Embryonic facial prominence (tissue), 1 donor: ENCODE measurements at regions not wholly inside any gene's neighbourhood (a gene's known extent, or its start where the extent isn't known, plus 50 kb on each side); places are given as distances from the start of the nearest gene placed in this dataset.

Source experiments
- DNase-seq: peaks from one replicate; pipeline ENCODE4 v3.0.0-alpha.2; 2016; ENCODE audit errors: extremely low spot score

- DNase-seq: no peak
These were observed 995.5 kb upstream of the GOT2 start for GRCh38 chr16:59729613-59730012.

DNA sequence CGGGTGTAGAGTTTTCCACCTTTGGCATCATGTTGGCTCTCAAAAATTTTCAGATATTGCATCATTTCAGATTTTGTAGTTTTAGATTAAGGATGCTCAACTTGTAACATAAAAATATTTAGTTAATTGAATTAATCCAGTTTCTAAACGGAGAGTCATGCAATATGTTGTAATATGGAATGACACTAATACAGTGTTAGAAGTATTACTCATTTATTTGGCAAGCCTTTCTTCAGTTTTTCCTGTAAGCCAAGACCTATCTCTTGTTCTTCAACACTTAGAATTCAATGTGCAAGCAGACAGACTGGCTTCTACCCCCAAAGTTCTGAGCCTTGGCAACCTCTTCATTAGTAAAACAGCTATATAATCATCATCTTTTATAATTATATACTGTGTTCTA is 985.0 kb upstream of the GOT2 start:
- no peak for DNase-seq

DNA sequence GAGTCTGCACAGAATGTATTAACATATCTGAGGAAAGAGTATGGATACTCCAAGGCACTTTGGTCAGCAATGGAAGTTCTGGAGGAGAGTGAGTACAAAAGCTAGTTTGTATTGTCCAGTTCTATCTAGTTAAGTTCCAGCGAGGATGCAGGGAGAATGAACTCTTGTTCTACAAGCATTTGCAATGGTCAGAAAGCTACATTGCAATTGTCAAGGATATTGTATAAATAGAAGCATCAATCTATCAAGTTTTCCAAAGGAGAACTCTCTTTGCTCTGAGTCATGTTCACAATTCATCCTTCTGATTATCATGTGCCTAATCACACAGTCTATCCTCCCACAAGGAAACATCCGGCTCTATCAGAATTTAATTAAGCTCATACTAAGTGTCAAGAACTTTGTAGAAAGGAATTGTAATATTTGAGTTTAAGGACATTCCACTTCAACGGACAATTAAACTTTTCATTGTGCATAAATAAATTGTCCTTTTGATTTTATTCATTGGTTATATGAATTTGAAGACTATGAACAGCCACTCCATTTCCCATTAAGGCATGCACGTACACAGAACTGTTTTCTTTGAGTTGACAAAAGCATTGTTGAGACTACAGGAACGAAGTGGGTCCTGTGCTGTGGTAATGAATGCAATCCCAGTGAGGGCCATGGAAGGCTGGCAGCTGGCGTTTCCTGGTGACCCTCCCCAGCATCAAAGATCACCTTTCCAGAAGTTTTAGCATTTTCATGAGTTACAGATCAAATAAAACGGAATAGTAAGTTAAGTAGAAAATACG is 973.5 kb upstream of the GOT2 start:
- DNase-seq: no peak

GRCh38 chr16:59701963-59702930 is 968.1 kb upstream of the GOT2 start:
- no peak for DNase-seq

DNA sequence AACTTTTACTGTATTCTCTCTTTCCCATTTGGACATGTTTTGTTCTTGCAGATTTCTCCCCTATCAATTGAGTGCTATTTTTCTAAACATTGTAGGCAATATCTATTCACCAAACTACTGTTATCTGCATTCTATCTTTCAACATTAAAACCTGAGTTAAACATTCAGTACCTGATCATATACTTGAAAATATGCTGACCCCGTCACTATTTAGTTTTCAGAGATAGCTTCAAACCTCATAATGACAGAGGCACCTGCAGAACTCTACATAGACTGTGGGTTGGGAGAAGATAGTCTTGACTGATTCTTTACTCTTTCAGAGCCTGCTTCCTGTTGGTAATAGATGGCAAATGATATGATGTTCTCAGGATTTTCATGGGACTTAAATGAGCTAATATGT is 965.7 kb upstream of the GOT2 start:
- DNase-seq: no peak

DNA sequence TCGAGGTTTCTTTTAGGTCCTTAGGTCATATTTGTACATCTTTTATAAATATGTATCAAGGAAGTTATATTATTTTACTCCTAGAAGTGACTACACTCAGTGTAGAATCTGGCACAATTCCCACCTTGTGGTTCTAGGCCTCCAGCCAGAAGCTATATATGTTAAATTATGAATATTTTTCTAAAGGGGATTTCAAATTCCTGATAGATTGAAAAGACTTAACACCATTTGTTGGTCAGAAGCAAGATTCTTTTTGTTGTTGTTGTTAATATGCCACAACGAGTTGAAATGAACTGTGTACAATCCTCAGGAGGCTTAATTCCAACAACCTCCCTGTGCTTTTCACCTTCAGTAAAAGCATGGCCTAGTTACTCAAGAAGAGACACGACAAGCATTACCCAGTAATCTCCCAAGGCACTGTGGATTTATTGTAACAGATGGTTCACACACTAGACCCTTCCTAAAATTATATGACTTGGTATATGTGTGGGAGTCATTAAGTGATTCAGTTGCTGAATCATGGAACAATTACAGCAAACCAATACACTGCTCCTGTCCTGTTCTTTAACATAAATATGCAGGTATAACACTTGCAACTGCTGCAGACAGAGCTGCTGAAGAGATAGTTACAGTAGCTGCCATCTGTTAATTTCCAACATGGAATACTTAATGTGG is 964.4 kb upstream of the GOT2 start:
- DNase-seq: no peak

GRCh38 chr16:59697761-59698160 is 963.6 kb upstream of the GOT2 start:
- no peak for DNase-seq

DNA sequence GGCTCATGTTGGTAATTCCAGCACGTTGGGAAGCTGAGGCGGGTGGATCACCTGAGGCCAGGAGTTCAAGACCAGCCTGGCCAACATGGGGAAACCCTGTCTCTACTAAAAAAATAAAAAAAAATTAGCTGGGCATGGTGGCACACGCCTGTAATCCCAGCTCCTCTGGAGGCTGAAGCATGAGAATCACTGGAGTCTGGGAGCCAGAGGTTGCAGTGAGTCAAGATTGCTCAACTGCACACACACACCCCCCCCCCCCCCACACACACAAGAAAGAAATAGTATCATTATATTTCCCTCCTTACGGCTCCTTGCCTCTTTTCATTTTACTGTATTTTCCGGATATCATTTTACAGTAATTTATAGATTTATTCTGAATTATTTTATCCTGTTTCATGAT is 963.1 kb upstream of the GOT2 start:
- DNase-seq: no peak

GRCh38 chr16:59696495-59696894 is 962.4 kb upstream of the GOT2 start:
- DNase-seq: no peak

GRCh38 chr16:59690216-59690615 is 956.1 kb upstream of the GOT2 start:
- no peak for DNase-seq

GRCh38 chr16:59688006-59688405 is 953.9 kb upstream of the GOT2 start:
- no peak for DNase-seq

GRCh38 chr16:59686405-59686804 is 952.3 kb upstream of the GOT2 start:
- no peak for DNase-seq

DNA sequence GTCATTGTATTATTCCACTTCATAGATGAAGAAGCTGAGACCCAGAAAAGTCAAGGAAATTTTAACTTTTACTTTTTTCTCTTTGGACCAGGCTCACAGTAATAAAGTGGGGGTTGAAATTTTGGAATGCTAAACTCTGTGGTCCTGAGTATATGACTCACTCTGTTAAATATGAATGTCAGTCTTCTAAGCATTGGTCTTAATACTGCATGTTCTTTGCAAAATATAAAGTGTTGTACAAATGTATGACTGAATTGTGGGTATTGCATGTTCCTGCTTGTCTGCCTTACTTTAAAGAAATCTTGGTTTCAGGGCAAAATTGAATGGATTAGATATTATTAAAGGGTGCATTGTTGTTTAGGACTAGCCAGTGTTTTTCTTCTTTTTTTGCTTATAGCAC is 950.8 kb upstream of the GOT2 start:
- DNase-seq: no peak

- no peak for DNase-seq
These were observed 949.6 kb upstream of the GOT2 start for GRCh38 chr16:59683709-59684108.

GRCh38 chr16:59665618-59666220 is 931.6 kb upstream of the GOT2 start:
- no peak for DNase-seq

GRCh38 chr16:59658572-59658971 is 924.5 kb upstream of the GOT2 start:
- no peak for DNase-seq

DNA sequence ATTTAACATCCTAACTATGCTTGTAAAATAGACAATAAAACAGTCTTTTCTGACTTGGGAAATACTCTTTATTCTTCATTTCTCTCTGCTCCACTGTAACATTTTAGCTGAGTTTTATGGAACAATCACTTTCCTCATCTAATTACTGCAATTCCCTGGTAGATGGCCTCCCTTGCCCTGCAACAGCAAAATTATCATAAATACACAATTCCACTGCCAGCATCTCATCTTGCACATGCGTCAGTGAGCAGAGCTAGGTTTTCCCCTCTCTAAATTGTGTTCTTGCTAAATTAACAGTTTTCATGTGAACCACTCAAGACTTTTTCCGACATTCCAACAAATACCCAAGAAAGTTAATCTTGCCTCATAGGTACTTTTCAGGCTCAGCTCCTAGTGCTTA is 920.9 kb upstream of the GOT2 start:
- no peak for DNase-seq

DNA sequence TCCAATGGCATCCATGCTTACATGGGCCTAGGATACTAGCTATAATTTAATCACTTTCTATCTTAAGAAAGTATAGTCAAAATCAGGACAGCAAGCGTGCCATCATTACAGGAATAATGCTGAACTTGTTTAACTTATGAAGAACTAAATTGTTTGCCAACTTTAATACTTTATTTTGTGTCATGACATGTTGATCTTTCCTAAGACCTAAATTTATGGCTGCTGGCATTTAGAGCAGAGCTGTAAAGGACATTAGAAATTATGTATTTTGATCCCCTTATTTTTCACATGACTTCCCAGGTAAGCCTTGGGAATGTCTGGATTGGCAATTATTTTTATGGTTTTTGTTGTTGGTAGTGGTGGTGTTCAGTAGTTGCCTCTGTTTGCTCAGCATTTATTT is 920.3 kb upstream of the GOT2 start:
- no peak for DNase-seq

DNA sequence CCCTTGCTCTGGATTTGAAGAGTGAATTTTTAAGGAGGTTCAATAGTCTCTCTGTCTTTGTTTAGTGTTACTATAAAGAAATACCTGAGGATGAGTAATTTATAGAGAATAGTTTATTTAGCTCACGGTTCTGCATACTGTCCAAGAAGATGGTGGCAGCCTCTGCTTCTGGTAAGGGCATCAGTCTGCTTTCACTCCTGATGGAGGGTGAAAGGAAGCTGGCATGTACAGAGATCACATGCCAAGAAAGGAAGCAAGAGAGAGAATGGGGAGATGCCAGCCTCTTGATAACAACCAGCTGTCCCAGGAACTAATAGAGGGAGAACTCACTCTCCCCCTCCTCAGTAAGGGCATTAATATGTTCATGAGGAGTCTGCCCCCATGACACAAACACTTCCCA is 917.5 kb upstream of the GOT2 start:
- no peak for DNase-seq

DNA sequence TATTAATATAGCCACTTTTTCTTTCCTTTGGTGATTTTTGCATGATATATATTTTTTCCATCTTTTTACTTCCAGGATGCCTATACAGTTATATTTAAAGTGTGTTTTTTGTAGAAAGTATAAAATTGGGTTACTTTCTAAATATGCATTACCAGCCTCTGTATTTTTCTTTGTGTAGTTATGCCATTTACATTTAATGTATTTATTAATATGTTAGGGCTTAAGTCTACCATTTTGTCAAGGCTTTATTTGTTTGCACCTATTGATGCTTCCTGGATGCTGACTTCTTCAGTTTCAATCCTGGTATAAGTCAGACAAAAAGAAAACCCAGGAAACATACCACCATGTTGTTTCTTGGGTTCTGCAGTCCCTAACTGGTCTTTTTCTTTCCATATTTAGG is 911.1 kb upstream of the GOT2 start:
- no peak for DNase-seq

- no peak for DNase-seq
These were observed 901.6 kb upstream of the GOT2 start for GRCh38 chr16:59635674-59636073.

DNA sequence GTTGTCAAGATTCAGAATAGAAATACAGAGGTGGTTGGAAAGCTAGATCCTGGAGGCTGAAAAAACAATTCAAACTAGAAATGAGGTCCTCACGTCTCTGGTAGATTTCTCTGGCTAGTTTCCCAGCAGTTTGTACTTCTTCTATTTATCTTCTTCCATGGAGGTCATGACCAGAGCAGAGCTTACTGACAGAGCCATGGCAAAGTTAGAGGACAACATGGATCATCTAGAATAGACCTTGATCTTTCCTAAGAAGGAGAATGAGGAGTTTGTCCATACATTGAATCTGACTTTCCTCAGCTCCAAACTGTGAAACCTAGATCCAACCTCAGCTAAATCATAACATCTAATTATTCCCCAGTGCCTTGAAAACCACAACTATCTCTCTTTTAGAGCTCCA is 900.8 kb upstream of the GOT2 start:
- no peak for DNase-seq
